IMR-90 (cell line): ENCODE measurements at regions not wholly inside any gene's neighbourhood (a gene's known extent, or its start where the extent isn't known, plus 50 kb on each side); places are given as distances from the start of the nearest gene placed in this dataset.

Source experiments
- BHLHE40 ChIP-seq: fragments of 150-350 bp; IDR thresholded peaks from 2 replicates; pipeline ENCODE4 v1.6.1; 2016; ENCODE audit warnings: mild to moderate bottlenecking, low read depth, low read length
- CEBPB ChIP-seq: IDR thresholded peaks from 2 replicates; pipeline ENCODE4 v1.6.1; 2012; ENCODE audit warnings: low read depth, low read length, improper control_type of control experiment
- CHD1 ChIP-seq: IDR thresholded peaks from 2 replicates; pipeline ENCODE4 v1.6.1; 2012; ENCODE audit warnings: low read depth, low read length, improper control_type of control experiment
- FOS ChIP-seq: fragments of 150-350 bp; IDR thresholded peaks from 2 replicates; pipeline ENCODE4 v1.6.1; 2016; ENCODE audit warnings: low read depth, low read length
- MAFK ChIP-seq: IDR thresholded peaks from 2 replicates; pipeline ENCODE4 v1.6.1; 2012; ENCODE audit warnings: low read depth, low read length, improper control_type of control experiment
- MXI1 ChIP-seq: IDR thresholded peaks from 2 replicates; pipeline ENCODE4 v1.6.1; 2012; ENCODE audit warnings: low read depth, mild to moderate bottlenecking, low read length, moderate library complexity, borderline replicate concordance
- NFE2L2 ChIP-seq: fragments of 150-350 bp; IDR thresholded peaks from 2 replicates; pipeline ENCODE4 v1.6.1; 2016; ENCODE audit warnings: low read depth, mild to moderate bottlenecking, low read length
- POLR2A ChIP-seq: IDR thresholded peaks from 2 replicates; pipeline ENCODE4 v1.6.1; 2012; ENCODE audit warnings: mild to moderate bottlenecking, low read depth, low read length
- RCOR1 ChIP-seq: IDR thresholded peaks from 2 replicates; pipeline ENCODE4 v1.6.1; 2012; ENCODE audit warnings: mild to moderate bottlenecking, low read length, improper control_type of control experiment; ENCODE audit not compliant: insufficient replicate concordance
- RFX5 ChIP-seq: IDR thresholded peaks from 2 replicates; pipeline ENCODE4 v1.8.0; 2012; ENCODE audit warnings: low read depth, mild to moderate bottlenecking, low read length, moderate library complexity
- SMC3 ChIP-seq: fragments of 150-350 bp; IDR thresholded peaks from 2 replicates; pipeline ENCODE4 v1.6.1; 2016; ENCODE audit warnings: low read depth, mild to moderate bottlenecking, antibody characterized with exemption, low read length, moderate library complexity
- TF ChIP-seq, protein P1 (sequence below): conservative IDR thresholded peaks from 2 replicates; pipeline ENCODE4 v1.5.1; 2012; ENCODE audit warnings: mild to moderate bottlenecking, low read depth, low read length, improper control_type of control experiment
- TF ChIP-seq, protein P2 (sequence below): fragments of 150-350 bp; IDR thresholded peaks from 2 replicates; pipeline ENCODE4 v1.6.1; 2016; ENCODE audit warnings: low read depth, mild to moderate bottlenecking, low read length, moderate library complexity, borderline replicate concordance

DNA sequence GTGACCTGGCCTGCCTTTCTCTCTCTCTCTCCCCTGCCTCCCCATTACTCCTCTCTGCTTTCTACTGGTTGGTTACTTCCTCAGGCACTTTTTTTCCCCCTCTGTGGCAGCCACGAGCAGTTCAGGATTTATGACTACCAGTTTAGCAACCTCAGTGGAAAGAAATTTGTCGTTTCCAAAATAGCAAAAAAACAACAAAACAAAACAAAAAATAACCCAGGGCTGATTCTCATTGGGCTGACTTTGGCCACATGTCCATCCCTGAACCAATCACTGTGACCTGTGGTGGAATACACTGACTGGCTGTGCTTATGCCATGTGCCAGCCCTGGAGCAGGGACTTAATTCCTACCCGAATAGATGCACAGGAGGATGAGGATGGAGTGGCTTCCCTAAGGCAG, 137.4 kb downstream of the TFAP2C start:
- TF ChIP-seq POLR2A = no peak
- no peak for TF ChIP-seq MXI1
- no peak for TF ChIP-seq CHD1
- no peak for TF ChIP-seq RCOR1
- TF ChIP-seq, protein P1, sequence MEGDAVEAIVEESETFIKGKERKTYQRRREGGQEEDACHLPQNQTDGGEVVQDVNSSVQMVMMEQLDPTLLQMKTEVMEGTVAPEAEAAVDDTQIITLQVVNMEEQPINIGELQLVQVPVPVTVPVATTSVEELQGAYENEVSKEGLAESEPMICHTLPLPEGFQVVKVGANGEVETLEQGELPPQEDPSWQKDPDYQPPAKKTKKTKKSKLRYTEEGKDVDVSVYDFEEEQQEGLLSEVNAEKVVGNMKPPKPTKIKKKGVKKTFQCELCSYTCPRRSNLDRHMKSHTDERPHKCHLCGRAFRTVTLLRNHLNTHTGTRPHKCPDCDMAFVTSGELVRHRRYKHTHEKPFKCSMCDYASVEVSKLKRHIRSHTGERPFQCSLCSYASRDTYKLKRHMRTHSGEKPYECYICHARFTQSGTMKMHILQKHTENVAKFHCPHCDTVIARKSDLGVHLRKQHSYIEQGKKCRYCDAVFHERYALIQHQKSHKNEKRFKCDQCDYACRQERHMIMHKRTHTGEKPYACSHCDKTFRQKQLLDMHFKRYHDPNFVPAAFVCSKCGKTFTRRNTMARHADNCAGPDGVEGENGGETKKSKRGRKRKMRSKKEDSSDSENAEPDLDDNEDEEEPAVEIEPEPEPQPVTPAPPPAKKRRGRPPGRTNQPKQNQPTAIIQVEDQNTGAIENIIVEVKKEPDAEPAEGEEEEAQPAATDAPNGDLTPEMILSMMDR = no peak
- no peak for TF ChIP-seq RFX5
- no peak for TF ChIP-seq CEBPB
- no peak for TF ChIP-seq BHLHE40
- no peak for TF ChIP-seq FOS
- TF ChIP-seq, protein P2, sequence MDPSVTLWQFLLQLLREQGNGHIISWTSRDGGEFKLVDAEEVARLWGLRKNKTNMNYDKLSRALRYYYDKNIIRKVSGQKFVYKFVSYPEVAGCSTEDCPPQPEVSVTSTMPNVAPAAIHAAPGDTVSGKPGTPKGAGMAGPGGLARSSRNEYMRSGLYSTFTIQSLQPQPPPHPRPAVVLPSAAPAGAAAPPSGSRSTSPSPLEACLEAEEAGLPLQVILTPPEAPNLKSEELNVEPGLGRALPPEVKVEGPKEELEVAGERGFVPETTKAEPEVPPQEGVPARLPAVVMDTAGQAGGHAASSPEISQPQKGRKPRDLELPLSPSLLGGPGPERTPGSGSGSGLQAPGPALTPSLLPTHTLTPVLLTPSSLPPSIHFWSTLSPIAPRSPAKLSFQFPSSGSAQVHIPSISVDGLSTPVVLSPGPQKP = no peak
- no peak for TF ChIP-seq MAFK
- TF ChIP-seq SMC3 = no peak
- TF ChIP-seq NFE2L2 = no peak
